HG02884 (cell line): ENCODE measurements at regions not wholly inside any gene's neighbourhood (a gene's known extent, or its start where the extent isn't known, plus 50 kb on each side); places are given as distances from the start of the nearest gene placed in this dataset.
"Not testable (repeated sequence)": the region's sequence is repeated elsewhere in the genome, so short reads cannot be mapped to it uniquely, and the experiment has no call there.

Source experiments
- ATAC-seq: cut with Tn5 transposase; IDR thresholded peaks from one replicate; pipeline ENCODE4 v1.9.1; 2021; ENCODE audit warnings: mild to moderate bottlenecking, moderate library complexity; ENCODE audit not compliant: unreplicated experiment

DNA sequence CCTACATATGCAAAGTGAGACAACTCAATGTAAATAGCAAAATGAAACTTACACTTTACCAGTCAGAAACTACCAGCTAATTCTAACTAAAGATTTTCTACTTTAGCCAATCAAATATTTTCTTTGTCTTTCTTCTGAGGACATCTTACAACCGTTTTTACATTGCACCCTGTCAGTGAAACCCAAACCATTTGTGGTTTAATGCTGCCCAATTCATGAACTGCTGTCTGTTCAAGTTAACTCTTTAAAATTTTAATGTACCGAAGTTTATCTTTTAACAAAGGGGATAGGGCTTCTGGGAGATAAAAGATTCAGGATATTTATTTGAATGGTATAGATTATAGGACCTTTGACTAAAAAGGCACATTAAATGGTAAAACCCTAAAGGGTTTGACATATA is 121.3 kb upstream of the HDDC2 start:
- ATAC-seq, result no peak

DNA sequence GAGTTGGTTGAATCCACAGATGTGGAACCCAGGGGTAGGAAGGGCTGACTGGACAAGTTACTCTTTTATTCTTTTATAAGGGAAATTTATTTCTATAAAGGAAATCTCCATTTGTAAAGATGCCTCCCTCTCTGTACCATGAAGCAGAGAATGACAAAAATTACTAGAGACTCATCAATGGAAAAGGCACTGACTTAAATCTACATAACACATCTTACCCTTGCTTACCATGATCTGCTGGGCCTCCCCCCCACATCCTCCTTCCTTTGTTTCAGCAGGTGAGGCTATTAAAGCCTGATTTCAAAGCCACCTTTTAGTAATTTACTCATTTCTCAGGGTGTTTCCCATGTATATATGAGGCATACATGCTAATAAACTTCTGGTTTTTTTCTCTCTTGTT is 130.2 kb upstream of the HDDC2 start:
- ATAC-seq, result no peak

DNA sequence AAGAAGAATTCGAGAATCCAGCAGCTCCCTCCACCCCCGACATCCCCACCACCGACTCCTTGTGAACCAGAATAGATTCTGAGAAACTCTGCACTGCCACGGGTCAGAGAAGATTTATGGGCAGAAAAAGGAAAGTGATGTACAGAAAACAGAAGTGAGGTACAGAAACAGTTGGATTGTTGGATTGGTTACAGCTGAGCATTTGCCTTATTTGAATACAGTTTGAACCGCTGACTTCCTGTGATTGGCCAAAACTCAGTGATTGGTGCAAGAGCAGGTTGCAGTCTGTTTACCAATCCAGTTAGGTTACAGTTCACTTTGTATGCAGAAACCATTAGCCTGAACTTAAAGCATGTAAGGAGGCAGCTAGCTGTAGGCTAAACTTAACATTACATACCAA is 131.2 kb upstream of the HDDC2 start:
- ATAC-seq, result no peak

DNA sequence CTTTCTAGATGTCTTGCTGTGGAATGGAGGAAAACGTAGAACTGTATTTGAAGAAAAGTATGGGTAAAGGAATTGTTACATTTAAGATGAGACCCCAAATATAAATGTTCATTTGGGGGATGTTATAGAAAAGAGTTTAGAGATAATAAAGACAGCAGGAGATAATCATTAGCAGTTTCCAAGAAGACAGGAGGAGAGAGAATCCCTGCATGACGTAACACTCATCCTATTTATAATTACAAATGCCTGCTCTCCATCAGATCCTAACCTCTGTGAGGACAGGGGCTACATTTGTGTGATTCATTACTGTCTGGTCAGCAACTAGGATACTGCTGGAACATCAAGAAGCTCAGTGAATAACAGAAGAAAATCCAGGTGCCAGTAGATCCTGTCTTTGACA is 133.0 kb upstream of the HDDC2 start:
- no peak for ATAC-seq

DNA sequence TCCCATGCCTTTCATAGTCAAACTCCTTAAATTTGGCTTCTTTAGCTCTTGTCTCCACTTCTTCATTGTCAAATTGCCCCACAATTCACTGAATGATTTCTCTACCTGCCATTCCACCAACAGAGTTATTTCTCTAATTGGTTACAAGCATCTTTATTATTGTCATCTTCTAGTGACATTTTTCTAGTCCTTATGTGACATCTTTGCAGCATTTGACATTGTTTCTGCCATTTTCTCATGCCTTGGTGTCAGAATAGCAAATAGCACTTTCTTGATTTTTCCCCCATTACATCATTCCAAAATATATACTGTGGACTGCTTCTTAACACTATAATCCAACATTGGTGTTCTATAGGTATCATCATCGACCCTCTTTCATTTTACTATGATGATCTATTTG is 137.7 kb upstream of the HDDC2 start:
- ATAC-seq, result no peak

DNA sequence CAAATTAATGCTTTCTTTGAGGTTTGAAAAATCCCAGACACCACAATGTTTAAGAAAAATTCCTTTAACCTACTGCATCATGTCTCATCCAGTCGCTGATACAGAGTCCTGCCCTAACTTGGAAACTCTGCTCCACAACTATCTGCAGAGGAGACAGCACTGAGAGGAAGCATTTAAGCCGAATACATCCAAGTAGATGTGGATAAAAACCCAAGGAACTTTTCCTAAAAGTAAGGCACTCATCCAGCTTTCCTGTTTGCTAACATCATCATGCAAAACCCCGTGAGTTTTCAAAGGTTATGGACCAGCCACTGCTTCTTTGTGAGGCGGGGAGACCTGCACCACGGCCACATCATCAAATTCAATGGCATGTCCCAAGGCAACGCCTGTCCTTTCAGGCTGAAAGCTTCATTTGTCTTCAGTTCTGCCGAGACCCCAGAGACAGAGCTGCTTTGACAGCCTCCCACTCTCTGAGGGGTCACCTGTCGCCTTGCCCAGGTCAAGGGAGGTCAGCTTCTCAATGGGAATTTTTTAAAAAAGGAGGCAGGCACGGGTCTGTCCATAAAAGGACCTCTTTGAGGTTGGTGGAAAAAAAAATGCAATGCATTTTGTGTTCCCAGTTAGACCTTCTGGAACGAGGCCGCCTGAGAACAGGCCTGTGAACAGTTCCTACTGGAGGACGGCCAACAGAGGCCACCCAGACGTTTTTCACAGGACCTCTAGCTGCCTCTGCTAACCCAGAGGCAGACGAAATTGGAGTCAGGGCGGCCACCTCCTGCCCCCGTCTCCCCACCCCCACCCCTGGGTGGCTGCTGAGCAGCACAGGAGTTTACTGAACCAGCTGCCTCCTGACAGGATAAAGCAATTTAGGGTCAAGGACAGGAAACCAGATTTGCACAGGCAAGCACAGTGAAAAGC is 142.5 kb upstream of the HDDC2 start:
- no peak for ATAC-seq

DNA sequence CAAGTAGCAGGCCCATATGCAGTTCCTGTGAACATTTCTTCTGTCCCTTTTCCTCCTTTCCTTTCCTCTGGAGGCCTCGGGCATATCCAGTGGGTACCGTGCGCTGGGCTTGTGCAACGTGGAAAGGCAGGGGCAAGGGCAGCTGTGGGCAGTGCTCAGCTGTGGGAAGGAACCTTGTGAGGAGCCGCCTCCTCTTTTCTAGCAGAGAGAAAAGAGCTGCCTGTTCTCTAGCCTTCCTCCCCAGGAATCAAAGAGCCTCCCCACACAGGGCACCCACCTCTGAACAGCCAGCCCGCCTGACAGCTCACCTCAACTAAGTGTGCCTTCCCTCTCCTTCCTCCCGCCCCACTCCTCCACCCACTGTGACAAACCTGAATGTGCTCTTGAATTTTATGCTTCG is 143.3 kb upstream of the HDDC2 start:
- no peak for ATAC-seq

DNA sequence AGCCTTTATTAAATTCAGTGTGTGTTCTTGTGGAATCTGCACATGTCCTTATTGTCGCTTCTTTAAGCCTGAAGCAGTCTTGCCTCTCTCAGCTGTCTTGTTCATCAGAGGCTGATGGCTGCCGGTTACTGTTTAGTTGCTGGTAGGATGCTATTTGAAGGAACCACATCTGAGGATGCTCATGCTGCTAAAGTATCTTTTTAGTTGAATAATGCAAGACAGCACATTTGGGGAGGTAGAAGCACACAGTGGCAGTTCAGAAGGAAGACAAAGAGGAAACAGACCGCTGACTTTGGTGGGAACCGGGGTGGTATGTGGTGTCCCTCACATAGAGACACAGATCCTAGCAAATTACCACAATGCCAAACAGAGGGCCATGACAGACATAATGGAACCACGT is 144.2 kb upstream of the HDDC2 start:
- no peak for ATAC-seq

DNA sequence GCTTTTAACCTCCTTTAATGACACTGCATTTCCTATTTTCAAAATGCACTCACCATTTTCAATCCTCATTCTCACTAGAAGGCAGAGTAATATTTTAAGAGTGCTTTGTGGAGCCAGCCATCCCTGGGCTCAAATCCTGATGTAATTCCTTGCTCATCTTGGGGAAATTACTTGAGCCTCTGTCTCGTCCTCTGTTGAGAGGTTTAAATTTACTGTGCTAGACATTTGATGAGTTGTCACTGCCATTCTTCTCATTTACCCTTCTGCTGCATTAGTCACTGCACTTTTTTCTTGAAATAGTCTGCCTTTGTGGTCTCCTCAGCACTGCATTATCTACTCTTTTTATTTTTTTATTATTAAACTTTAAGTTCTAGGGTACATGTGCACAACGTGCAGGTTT is 150.0 kb upstream of the HDDC2 start:
- ATAC-seq, result no peak

DNA sequence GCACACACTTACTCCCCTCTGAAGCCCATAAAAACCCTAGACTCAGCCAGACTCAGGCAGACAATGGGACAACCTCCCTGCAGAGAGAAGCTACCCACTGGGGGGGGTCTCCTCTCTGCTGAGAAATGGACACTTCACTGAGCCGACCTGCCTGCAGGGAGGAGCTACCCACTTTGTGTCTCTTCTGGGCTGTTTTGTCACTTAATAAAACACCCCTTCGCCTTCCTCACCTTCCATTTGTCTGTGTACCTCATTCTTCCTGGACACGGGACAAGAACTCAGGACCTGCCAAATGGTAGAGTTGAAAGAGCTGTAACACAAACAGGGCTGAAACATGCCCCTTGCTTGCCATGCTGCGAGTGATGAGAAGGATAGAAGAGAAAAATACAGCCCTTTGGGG is 151.7 kb upstream of the HDDC2 start:
- no peak for ATAC-seq

DNA sequence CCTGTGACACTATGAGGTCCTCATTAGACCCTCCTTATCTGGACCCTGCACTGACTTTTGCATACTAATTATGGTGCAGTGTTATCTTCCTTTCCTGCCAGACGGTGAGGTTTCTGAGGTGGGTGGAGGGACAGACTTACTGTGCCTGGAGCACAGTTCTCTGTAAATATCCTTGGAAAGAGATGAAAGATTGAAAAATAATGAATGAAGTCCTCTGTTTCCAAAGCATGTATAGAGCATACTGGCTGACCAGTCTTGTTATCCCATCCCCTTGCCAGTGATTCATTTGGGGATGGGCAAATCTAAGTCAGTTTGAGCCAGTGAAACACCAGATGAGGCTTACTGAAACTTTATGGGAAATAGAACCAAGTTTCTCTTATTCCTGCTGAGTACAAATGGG is 152.6 kb upstream of the HDDC2 start:
- ATAC-seq, result no peak

DNA sequence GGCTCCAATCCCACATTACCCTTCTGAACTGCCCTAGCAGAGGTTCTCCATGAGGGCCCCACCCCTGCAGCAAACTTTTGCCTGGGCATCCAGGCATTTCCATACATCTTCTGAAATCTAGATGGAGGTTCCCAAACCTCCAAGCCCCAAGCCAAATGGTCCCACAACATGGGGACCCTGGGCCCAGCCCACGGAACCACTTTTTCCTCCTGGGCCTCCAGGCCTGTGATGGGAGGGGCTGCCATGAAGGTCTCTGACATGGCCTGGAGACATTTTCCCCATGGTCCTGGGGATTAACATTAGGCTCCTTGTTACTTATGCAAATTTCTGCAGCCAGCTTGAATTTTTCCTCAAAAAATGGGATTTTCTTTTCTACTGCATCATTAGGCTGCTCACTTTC is 156.7 kb upstream of the HDDC2 start:
- not testable (repeated sequence) for ATAC-seq

DNA sequence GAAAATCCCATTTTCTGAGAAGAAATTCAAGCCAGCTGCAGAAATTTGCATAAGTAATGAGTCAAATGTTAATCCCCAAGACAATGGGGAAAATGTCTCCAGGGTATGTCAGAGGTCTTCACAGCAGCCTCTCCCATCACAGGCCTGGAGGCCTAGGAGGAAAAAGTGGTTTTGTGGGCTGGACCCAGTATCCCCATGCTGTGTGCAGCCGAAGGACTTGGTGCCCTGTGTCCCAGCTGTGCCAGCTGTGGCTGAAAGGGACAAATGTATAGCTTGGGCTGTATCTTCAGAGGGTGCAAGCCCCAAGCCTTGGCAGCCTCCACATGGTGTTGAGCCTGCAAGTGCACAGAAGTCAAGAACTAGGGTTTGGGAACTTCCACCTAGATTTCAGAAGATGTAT is 163.6 kb upstream of the HDDC2 start:
- not testable (repeated sequence) for ATAC-seq

DNA sequence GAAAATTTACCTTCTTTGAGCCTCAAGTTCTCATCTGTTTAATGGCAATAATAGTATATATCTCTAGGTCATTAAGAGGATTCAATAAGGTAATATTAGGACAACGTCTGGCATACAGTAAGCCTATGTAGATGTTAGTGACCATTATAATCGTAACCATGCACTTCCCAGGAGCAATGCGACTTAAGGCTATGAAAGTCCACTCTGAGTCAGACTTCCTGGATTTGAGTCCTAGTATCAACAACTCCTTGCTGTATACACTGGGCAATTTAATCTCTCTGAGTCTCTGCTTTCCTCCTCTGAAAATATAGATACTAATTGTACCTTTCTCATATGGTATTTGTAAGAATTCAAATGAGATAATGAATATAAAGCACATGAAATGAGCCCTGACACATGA is 168.1 kb upstream of the HDDC2 start:
- ATAC-seq, result no peak

DNA sequence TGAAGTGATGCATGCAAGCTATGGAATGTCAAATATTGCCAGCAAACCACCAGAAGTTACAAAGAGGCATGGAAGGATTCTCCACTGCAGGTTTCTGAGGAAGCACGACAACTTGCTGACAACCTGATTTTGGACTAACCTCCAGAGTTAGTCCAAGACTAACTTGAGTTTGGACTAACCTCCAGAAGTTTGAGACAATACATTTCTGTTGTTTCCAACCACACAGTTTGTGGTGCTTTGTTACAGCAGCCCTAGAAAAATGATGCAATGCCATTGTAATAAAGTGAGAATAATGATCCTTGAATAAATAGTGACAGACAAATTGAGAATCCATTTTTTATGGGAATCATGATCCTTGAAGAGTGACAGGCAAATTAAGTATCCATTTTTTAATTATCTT is 169.9 kb upstream of the HDDC2 start:
- ATAC-seq, result no peak

DNA sequence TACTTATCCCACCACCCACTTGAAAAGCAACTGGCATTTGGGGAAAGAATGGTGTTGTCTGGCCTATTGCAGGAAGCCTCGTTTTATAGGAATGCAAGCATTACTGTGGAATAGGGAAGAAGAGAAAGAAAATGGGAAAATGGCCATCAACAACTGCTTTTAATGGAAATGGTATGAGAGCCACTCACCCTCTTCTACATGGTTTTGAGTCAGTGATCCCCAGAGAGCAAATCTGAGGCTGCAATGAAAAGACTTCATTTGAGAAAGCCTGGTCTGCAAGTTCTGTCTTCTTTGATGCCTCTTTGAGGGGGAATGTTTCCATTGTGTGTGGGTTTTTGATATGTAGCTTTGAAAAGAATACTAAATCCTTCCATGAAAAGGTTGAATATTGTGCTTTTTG is 172.3 kb upstream of the HDDC2 start:
- no peak for ATAC-seq

DNA sequence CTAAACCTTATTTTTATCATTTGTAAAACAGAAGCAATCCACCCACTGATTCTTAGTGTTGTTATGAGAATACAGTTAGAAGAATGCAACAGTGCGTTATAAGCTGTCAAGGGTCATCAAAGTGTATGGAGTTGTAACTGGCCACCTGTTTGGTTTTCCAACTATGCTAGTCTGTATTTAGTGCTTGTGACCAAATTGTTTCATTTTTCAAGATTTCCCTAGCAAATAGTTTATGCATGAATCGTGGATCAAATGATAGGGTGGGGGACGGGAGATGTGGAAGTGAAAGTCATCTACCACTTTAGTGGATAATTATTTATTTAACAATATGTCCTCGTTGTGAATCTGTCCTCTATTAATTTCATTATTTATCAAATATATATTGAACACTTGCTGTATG is 175.4 kb upstream of the HDDC2 start:
- ATAC-seq, result no peak

DNA sequence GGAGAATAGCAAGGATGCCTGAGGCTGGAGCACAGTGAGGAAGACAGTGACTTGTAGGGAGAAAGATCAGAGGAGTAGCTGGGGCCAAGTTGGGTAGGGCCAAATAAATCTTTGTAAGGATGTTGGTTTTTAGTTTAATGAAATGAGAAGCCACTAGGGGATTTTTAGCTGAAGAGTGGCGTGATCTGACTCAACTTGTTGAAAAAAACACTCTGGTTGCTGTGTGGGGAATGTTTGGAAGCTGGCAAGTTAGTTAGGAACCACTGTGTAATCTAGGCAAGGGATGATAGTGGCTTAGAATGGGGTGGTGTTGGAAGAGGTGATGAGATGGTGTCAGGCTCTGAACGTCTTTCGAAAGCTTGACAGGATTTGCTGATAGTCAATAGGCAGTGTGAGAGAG is 176.1 kb upstream of the HDDC2 start:
- ATAC-seq, result no peak

DNA sequence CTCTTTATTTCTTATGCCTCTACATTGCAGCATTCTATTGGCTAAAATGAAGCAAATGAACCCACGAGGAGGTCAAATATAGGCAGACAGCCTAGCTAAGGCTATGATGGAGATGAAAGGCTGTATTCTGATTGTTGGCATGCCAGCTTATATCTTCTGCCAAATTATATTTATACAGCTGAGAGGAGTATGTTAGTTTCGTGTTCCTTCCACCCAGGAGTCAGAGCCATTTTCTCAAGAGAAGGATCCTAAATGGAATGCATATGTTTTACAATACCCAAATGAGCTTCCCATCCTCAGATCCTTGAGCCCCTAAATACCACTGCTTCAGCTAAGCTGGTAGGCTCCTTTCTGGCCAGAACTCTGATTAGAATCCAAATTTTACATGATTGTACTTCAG is 178.4 kb upstream of the HDDC2 start:
- ATAC-seq, result no peak

DNA sequence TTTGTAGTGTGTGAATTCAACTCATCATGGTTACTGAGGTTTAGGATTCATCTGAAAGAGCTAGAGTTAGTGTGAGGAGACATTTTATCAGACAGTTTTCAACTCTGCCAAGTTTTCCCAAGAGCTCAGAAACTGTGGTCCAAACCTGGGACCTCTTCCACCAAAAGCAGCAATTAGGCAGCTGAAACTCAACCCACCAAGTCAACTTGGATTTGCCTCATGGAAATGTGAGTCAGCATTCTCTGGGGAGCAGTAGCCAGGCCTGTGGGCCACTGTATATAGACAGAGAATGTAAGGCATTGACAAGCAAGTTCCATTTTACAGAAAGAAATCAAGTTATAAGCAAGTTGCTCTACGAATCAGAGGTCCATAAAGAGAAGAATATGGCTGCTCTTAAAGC is 178.8 kb upstream of the HDDC2 start:
- no peak for ATAC-seq

DNA sequence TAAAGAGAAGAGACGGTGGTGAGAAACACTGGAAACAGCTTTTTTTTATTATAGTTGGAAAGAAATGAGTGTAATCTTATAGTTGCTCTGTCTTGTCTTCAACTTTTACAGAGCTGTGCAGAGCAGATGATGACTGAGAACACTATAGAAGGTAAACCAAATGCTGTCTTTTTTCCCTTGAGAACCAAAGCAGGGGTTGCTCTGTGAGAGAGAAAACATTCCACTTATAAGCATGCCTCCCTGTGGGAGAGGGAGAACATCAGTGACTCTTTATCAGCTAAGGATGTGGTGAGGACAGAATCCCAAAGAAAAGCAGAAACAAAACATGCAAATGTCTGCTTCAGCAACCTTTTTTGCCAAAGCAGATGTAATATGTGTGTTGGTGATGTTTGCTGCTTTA is 179.3 kb upstream of the HDDC2 start:
- no peak for ATAC-seq

DNA sequence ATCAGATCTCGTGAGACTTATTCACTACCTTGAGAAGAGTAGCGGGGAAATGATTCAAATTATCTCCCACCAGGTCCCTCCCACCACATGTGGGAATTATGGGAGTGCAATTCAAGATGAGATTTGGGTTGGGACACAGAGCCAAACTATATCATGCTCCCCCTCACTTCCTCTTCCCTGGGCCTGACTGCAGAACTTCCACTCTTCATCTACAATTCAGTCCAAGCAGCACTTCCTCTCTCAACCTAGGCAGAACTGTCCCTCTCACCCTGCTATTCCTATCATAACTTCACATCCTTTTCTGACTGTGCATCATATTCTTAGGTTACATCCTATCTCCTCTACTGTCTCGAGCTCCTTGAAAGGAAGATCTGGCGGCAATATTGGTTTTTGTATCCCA is 184.0 kb upstream of the HDDC2 start:
- no peak for ATAC-seq

DNA sequence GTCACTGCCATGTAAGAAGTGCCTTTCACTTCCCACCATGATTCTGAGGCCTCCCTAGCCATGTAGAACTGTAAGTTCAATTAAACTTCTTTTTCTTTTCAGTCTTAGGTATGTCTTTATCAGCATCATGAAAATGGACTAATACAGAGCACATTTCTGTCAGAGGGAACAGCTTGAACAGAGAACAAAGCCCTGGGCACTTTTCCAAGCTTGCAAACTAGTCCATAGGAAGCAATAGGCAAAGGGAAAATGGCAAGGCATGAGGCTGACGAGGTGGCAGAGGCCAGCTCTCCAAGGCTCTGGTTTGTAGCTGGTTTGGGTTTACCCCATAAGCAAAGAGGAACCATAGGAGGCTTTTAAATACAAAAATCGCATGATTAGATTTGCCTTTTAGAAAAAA is 185.1 kb upstream of the HDDC2 start:
- no peak for ATAC-seq
